ENCODE measurements at regions not wholly inside any gene's neighbourhood (a gene's known extent, or its start where the extent isn't known, plus 50 kb on each side); places are given as distances from the start of the nearest gene placed in this dataset.

DNA sequence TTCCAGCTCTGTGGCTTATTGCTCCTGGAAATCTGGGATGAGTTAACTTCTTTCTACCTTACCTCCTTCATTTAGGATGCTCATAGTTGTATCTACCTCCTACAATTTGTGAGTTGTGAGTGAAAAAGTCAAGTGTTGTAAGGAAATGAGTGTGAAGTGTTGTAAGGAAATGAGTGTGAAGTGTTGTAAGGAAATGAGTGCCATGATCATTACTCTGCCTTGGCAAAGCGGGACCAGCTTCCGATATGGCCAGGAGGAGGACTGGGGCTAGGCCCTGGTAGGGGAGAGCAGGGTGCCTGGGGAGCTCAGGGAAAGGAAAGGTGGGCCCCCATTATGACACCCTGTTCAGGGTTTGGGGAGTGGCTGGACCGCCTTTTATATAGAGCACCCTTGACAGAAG lies 435.2 kb downstream of the FGF9 start:
- no peak for DNase-seq

DNA sequence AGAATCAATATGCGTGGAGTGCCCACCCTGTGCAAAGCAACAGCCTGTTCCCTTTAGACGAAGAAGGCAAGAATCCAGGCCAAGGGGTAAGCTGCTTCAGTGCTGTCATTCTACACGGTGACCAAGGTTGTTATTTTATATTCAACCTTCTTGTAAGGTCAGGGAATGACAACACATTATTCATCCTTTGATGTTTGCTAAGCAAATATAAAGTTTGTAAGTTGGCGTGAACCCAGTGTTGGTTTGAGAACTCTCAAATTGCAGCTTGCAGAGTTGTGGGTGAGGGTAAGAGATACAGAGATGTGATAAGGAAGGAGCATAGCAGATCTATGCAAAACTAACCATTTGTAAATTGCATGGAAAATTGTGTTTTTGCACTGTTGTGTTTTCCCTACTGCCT lies 436.7 kb downstream of the FGF9 start:
- no peak for DNase-seq

DNA sequence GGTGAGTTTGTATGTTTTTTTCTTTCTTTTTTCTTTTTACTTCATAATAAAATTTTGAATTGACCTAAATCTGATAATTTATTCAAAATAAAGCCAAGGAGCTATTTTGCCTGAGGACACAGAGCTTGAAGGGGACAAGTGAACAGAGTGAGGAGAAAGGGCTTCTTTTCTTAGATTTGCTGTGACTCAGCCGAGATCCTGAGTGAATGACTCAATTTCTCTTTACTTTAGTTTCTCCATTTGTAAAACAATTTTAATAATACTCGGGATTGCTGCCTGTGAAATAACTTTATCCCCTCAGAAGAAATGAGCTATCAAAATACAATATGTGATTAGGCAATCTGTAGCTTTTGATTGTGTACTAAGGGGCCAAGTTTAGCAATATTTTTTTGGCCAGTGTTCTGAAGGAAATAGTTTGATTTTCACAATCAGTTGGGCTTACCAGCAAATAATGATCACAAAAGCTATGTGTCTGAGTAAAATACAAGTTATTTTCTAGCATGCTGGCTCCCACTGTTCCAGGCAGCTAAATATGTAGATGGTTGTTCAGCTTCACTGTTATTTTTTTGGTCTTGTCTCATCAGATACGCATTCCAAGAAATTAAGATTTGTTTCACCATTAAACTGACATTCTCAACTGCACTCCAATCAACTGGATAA lies 437.5 kb downstream of the FGF9 start:
- DNase-seq, result no peak

DNA sequence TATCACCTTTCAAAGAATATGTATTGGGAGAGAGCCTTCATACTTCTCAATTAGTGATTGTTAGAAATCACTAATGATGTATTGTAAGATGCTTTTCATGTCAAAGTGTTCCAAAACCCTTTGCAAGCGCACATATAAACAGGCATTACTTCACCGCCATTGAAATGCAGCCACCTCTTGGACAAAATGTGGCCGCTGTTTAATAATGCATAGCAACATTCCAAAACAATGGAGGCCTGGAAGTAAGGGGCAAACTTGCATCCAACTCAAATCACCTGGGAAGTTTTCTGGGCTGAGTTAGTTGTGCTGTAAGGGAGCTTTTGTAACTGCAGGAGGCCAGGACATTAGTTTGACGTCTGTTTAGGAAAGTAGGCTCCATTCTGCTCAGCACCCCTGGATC lies 438.1 kb downstream of the FGF9 start:
- no peak for DNase-seq

DNA sequence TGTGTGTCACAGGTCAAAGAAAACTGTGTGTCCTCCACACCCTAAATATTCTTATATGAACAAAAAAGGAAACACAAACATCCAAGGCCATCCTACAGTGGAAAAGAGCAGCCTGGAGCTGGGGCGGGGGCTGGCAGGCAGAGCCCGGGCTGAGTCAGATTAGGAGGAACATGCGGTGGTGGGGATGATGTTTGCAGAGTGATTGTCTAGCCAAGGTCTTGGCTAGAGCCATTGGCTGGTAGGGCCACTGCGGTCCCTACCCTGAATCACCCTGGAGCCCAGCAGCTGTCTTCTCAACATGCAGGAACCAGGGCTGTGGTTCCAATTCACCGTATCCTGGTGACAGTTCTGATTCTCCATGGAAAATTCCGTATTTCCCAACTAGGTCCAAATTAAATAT lies 439.5 kb downstream of the FGF9 start:
- peak in 1 of 2 experiments; percentile 27 for DNase-seq

DNA sequence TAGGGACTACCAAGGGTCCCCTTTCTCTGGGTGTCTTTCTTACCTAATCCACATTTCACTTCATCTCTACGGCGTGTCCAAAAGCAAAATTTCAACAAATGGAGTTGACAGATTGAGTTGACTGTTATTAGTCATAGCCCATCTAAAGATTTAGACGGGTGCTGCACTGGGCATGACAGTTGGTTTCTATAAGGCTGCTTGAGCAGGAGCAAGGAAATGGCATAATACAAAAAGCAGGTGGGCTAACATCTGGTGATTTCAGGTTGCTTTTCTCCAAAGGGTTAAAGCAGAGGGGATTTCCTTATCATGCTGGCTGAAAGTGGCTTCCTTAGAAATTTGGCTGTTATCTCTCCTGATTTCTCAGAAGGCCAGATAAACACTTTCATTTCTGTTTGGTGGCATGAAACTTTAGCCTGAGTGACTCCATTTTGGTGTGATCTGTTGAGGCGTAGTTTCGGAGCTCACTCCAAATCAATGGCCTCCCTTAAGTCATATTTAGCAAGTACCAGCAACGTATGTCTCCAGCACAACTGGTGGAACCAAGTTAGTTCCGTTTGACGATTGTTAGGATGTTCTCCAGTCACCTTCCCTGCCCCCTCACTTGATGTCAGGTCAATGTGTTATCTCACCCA lies 440.4 kb downstream of the FGF9 start:
- no peak for DNase-seq

DNA sequence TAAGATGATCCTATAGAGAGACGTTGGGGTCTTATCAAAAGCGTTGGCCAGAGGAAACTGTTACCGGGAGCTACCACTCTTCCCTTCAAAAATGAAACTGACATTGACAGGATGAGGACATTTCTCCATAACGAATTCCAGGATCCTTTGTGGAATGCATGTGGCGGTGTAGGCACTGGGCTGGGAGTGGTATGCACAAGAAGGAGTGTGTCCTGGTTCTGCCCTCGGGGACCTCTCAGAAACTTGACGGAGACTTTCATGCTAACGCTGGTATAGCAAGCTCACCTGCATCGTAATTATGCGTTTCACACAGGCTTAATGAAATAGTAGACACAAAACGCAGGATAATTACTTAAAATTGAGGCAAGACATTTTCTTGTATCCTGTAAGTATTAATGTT lies 441.1 kb downstream of the FGF9 start:
- DNase-seq, result no peak

DNA sequence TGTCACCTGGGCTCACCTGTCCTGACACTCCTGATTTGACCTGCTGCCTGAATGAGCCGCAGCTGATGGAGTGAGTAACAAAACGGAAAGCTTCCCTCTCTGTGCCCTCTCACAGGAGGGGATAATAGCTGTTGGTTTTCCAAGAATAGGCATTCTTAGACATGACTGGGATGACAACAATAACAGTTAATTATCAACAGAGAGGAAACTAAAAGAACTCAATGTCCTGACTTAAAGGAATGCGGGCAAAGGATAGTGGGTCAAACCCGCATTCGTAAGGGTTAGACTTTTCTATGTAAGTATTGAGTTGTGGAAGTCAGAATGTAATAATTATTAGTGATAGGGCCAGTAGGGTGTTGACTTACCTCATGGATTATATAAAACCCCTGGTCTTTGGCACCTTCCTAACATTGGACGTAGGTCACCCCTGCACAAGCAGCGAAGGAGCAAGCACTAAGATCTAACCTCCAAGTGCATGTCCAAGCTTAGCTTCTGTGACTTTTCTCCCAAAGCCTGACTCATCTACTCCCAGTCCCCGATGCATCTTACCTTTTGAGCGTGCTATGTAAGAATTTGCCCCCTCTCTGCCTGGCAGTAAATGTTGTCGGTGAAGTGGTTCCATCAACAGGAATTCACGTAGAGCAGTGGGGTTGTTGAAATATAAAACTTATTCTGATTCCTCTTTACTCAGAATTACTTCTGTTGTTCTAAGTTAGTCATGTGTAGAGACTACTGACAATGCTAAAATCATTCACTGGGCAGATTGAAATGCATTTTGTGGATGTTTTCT lies 442.3 kb downstream of the FGF9 start:
- DNase-seq, result no peak

DNA sequence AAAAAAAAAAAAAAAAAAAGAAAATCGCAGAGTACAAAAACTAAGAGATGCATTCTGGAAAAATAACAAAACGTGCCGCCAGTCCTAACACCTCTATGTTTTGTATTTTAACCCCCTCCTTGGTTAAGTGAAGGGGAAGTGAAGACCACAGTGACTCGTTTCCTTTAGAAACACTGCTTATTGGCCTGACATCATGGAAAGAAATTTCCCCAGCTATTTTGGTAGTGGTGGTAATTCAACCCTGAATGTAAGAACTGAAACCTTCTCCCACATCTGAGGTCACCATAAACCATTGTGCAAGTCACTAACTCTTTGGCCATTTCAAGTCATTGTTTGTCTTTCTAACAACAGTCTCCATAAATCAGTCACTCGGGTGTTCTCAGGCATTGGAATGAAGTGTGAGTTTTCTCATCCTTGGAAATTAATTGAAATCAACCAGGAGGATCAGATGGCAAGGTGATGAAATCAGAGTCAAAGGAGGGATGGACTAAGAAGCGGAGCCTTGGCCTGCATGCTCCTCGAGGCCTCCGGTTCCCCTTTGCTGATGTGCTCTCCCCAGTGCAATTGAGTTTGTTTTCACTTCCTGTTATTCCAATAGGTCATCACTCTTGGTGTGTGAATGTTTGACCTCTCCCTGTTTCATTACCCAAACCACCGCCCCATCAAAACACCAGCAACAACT lies 443.9 kb downstream of the FGF9 start:
- DNase-seq, result no peak

DNA sequence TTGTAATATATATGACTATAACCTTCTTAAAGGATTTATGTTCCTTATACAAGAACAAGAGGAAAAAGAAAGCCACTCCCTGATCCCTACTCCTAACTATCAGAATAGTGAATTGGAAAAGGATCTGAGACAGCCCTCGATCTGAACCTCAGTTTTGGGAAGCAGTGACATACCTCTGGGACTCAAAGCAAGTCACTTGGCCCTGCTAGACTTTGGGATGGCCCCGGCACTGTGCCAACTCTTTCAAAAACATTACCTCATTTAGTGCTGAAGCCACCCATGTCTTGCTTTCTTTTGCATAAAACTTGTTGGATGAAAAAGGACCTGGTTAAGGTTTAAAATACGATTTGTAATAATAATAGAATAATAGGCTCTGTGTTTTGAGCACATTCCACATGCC lies 447.3 kb downstream of the FGF9 start:
- DNase-seq, result no peak

DNA sequence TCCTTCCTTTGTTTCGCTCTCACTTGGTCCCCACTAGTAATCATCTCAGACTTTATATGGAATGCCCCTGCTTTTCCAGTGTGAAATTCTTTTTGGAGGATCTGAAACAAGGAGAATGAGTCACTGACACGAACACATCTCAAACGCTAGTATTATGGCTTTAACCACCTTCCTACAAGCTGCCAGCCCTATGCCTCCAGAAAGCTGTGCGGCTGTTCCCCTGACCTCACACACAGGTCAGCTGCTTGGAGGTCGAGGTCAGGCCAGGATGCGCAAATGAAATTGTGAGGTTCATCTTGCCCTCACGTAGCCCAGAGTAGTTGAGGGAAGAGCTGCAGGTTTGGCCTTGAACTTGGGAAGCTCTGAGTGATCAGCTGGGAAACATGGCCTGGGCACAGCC lies 449.8 kb downstream of the FGF9 start:
- no peak for DNase-seq

DNA sequence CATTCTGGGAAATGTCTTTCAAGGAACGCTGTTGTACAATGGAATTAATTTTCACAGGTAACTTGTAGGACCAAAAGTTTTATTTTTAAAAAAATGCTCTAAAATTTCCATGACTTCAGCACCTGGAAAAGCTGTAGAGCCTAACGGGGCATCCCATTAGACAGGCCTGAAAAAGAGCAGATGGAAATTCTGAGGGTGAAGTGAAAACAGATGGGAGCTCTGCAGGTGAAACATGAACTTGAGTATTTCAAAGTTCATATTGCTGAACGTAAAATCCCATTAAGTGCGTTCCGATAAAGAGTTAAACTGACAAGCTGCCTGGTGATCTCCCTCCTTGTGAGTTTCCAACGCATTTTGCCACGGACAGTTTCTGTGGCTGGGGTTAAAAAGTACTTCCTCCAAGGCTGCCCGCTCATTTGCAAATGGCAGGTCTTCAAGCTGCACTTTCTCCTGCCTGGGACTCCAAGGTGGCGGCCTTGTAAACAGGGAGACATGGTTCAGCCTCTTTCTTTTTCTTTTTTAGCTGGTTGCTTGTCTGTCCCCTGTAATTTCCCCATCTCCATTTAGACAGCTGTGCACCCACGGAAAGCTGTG lies 450.4 kb downstream of the FGF9 start:
- no peak for DNase-seq

DNA sequence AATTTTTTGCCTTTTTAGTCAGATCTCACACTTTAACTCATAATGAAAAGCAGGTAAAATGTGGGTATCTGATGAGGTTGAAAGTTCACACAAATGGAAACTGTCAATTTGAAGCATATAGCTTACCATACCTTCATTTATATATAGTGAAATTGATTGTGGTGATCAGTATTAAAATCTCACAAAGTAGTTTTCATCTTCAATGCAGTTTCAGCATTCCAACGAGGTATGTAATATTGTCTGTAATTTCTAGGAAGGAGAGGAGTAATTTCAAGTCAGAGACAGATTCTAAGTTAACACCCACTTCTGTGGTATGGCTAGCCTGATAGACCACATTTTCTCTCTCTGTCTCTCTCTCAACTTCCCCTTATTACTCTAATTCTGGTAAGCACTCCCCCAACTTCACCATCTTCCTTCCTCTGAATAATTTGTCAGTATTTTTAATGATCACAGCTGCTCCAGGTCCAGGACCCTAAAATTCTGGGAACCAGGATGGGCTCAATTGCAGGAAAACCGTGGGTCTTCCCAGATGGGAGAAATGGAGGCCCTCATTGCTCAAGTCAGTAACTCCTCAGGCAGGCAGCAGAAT lies 455.7 kb downstream of the FGF9 start:
- DNase-seq, result no peak

DNA sequence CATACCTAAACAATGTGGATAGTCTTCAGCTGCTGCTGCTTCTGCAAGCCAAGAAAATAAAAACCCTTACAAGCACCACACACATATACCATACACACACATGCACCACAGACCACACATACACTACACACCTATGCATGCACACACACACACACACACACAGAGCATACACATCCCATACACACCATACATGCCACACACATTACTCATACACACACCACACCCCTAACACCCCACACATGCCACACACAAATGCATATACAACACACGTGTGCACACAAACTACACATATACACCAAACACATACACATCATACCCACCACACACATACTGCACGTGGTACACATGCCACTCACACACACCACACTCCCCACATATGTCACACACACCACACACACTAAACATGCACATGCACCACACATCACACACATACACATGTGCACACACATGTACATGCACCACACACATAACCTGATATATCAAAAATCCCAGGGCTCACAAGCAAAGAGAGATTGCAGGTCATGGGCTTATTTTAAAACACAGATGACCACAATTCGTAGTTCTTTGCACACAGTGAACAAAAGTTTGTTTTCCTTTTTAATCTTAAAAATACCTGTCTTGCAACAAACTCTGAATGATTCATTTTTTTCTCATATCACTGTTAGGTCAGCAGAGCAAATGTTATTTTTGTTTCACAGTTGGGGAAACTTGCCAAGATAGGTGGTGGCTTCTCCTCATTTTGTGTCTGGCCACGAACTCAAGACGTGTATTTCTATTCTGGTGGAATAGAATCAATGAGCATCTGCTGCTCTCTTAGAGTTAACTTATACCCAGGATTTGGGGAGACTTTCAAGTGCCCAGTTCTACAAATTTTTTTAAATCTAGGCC lies 456.6 kb downstream of the FGF9 start:
- DNase-seq, result no peak

DNA sequence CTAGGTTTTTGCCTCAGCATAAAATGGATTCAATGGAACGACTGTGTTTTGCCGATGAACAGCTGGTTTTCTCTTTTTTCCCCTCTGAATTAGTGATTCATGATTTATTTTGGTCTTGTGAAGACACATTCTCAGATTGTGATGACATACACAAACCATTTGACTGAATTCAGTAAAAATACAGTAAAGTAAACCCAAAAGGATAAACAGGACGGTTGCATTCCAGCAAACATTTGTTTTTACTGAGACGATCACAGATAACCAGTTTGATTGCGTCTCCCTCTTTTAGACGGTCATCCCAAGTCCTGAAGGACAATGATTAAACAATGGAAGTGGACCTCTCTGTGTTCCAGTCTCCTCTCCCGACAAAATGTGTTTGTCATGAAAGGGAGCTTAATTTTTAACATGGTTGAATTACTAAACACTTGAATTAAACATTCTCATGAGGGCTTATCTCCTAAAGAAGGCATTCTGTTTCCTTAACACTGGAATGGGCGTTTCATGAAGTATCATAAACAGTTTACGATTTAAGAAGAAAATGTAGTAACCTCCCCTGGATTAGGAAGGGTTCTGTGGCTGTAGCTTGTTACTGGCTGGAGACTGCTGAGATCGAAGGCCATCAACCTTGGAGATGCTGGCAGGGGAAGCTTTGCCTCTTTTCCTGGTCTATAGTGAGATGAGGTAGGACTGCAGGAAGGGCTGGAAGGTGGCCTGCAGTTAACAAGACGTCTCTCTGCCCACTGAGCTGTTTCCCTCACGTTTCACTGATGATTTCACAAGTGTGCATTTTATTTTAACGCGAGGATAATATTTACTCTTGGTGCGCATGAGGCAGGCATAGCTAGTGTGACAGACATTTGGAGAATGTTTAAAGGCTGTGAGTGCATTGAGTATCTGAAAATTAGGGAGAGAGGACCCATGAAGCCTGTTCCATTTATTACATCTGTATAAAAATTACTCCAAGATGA lies 457.9 kb downstream of the FGF9 start:
- no peak for DNase-seq

DNA sequence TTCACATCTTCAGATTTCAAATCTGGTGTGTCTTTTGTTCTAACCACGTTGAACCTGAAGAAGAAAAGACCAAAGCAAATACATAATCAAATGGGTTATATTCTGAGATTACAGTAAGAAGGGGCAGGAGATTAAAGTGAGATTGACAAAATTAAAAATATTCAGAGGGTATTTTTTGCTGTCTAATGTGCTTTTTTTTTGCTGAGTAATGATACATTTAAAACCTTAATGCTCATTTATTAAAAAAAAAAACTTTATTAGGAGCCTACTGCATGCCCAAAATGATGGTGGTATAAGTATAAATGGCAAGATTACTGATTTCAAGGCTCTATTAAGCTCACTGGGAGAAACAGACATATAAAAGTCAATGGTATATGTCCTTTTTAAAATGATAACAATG lies 459.4 kb downstream of the FGF9 start:
- DNase-seq, result no peak

DNA sequence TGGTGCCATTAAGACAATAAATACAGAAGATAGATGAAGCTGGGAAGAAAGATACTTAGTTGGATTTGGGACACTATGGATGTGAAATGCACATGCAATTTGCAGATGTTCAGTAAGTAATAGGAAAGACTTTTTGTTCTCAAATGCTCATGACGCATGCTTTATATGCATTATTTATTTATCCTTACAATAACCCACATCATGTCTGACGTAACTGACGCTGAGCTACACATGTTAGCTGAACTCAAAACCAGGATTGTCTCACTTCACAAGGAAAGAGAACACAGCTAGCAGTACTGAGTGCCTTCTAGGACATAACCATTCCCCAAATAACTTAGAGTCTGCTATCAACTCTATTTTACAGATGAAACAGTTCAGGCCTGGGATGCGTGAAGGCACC lies 463.4 kb downstream of the FGF9 start:
- no peak for DNase-seq

DNA sequence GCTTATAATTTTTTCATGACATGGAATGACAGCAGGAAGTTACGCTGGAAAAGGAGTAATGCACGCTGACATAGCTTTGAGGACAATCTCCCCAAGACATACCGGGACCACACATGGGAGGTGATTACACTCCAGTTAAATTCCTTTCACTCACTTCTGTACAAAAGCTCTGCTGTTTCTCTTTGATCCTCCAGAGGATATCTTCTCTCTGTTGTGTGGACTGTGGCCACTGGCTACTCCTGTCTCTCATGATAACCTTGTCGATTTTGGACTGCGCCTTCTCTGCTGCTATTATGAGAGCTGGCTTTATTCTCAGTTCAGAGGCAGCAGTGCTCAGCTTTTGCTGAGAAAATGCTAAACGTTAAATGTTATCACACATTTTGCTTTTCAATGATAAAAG lies 464.6 kb downstream of the FGF9 start:
- DNase-seq, result no peak

DNA sequence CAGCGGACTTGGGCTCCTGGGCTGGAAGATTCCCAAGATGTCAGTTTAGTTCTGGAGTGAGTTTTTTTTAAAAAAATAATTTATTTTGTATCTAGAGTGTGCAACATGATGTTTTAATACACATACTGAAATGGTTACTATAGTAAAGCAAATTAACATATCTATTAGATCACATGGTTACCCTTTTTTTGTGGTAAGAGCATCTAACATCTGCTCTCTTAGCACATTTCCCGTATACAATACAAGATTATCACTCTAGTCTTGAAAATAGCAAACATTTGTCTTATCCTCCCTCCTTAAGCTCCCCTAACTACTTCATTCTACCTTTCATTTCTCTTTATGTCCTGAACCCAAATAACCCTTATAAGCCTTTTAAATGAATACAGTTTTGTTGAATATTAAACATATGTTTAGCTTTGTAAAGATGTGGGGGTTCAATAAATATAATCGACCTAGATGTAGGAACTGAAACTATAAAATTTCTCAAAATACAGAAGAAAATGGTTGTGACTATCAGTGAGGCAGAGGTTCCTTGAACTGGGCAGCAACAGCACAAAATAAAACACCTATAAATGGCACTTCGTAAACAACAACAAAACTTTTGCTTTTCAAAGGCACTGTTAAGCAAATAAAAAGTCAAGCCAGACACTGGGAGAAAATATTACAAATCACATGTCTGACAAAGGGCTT lies 466.6 kb downstream of the FGF9 start:
- DNase-seq, result no peak

DNA sequence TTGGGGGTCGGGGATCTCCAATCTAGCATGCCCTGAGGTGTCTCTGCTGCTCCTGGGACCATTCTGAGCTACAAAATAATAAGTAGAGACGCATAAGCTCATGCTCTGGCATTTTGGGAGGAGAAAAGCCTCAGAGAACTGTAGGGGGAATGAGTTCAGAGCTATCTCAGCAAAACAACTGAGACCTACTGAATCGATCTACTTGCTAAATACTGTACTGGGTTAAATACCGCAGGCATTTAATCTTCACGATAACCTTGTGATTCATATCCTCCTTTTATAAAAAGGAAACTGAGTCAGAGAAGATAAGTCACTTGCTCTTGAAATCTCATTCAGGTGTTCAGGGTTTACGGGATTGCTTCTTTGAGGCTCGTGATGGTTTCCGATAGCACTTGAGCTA lies 468.1 kb downstream of the FGF9 start:
- no peak for DNase-seq
